Glutamatergic neuron (in vitro differentiated cells): ENCODE measurements at regions not wholly inside any gene's neighbourhood (a gene's known extent, or its start where the extent isn't known, plus 50 kb on each side); places are given as distances from the start of the nearest gene placed in this dataset.

Experiments used
- DNase-seq: peaks from one replicate; pipeline ENCODE4 v3.0.0; 2022
- H3K27ac Mint-ChIP-seq: one replicate; pipeline ENCODE4 v1.8.0; 2020; ENCODE audit warnings: mild to moderate bottlenecking, mixed read lengths, inconsistent platforms; ENCODE audit not compliant: unreplicated experiment
- H3K27me3 Mint-ChIP-seq: one replicate; pipeline ENCODE4 v1.8.0; 2020; ENCODE audit warnings: mild to moderate bottlenecking, moderate library complexity, mixed read lengths, inconsistent platforms; ENCODE audit not compliant: unreplicated experiment
- H3K36me3 Mint-ChIP-seq: one replicate; pipeline ENCODE4 v1.8.0; 2020; ENCODE audit warnings: mild to moderate bottlenecking, mixed read lengths, inconsistent platforms; ENCODE audit not compliant: unreplicated experiment
- H3K4me1 Mint-ChIP-seq: one replicate; pipeline ENCODE4 v1.8.0; 2020; ENCODE audit warnings: mild to moderate bottlenecking, low read depth, mixed read lengths, inconsistent platforms; ENCODE audit not compliant: unreplicated experiment
- H3K4me3 Mint-ChIP-seq: one replicate; pipeline ENCODE4 v1.8.0; 2020; ENCODE audit warnings: mild to moderate bottlenecking, mixed read lengths, inconsistent platforms; ENCODE audit not compliant: unreplicated experiment
- H3K9me3 Mint-ChIP-seq: one replicate; pipeline ENCODE4 v1.8.0; 2020; ENCODE audit warnings: mild to moderate bottlenecking, moderate library complexity, mixed read lengths, inconsistent platforms; ENCODE audit not compliant: unreplicated experiment
- TF ChIP-seq, protein P1 (sequence below): fragments of 200-600 bp; sonication (generic); IDR thresholded peaks from one replicate; pipeline ENCODE4 v1.5.0; 2021; ENCODE audit not compliant: partially characterized antibody, unreplicated experiment

DNA sequence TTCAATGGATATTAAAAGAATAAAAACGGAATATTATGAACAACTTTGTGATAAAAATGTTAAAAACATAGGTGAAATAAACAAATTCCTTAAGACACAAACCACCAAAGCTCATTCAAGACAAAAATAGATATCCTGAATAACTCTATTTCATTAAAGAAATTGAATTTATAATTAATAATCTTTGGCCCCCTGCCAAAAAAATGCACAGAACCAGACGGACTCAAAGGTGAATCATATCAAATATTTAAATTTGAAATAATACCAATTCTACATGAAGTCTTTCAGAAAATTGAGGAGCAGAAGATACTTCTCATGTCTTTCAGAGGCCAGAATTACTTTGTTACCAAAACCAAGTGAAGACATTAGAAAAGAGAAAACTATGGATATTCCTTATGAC, 128.3 kb upstream of the KLHL29 start:
- Mint-ChIP-seq H3K36me3 (no peaks in the 10 kb centered on the region), H3K27ac (no peak overlapping the region), H3K4me1 (no peaks in the 10 kb centered on the region), H3K27me3 (no peaks in the 10 kb centered on the region), H3K9me3 (no peaks in the 10 kb centered on the region), H3K4me3 (no peak overlapping the region)
- no peak for DNase-seq
- TF ChIP-seq, protein P1, sequence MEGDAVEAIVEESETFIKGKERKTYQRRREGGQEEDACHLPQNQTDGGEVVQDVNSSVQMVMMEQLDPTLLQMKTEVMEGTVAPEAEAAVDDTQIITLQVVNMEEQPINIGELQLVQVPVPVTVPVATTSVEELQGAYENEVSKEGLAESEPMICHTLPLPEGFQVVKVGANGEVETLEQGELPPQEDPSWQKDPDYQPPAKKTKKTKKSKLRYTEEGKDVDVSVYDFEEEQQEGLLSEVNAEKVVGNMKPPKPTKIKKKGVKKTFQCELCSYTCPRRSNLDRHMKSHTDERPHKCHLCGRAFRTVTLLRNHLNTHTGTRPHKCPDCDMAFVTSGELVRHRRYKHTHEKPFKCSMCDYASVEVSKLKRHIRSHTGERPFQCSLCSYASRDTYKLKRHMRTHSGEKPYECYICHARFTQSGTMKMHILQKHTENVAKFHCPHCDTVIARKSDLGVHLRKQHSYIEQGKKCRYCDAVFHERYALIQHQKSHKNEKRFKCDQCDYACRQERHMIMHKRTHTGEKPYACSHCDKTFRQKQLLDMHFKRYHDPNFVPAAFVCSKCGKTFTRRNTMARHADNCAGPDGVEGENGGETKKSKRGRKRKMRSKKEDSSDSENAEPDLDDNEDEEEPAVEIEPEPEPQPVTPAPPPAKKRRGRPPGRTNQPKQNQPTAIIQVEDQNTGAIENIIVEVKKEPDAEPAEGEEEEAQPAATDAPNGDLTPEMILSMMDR = no peak

DNA sequence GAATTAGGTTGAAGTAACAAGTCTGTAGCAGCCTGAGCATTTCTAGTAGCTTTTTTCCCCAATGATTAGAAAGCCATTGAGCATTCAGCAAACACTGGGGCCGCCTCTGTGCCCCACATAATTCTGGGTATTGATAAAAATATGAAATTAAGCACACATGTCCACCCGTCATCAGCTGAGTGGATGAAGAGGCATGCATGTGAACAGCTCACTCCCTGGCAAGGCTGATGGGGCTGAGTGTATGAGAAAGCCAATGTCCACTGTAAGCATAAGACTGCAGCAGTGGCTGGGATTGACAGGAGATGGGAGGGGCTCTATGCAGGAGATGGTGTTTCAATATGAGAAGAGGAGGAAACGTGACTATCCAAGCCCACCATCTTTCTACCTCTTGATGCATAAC, 124.4 kb upstream of the KLHL29 start:
- no peak for DNase-seq
- H3K4me1 Mint-ChIP-seq = no peaks in the 10 kb centered on the region
- no peaks in the 10 kb centered on the region for H3K9me3 Mint-ChIP-seq
- no peak overlapping the region for H3K27ac Mint-ChIP-seq
- TF ChIP-seq, protein P1 = no peak
- H3K36me3 Mint-ChIP-seq = no peaks in the 10 kb centered on the region
- H3K27me3 Mint-ChIP-seq = no peaks in the 10 kb centered on the region
- H3K4me3 Mint-ChIP-seq = no peak overlapping the region

DNA sequence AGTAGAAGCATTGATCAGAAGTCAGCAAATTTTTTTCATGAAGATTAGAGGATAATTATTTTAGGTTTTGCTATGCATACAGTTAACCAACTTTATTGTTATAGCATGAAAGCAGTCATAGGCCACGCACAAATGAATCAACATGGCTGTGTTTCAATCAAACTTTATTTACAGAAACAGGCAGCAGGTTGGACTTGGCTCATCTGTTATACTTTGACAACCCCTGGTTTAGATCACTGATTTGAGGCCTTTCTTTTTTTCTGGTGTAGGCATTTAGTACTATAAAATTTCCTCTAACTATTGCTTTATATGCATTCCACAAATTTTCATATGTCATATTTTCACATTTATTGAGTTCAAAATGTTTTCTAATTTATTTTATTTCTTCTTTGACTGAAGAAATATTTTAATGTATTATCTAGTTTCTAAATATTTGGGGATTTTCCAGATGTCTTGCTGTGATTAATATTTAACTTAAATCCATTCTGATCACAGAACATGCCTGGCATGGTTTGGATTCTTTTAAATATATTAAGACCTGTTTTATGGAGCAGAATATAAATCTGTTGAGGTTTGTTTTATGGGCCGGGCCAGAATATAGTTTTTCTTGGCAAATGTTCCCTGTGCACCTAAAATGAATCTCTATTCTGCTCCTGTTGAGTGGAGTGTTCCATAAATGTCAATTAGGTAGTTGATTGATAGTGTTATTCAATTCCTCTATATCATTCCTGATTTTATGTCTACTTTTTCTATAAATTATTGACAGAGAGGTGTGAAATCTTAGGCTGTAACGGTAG, 116.3 kb upstream of the KLHL29 start:
- no peaks in the 10 kb centered on the region for H3K27me3 Mint-ChIP-seq
- TF ChIP-seq, protein P1 = no peak
- H3K4me1 Mint-ChIP-seq = no peaks in the 10 kb centered on the region
- no peaks in the 10 kb centered on the region for H3K9me3 Mint-ChIP-seq
- no peak overlapping the region for H3K27ac Mint-ChIP-seq
- H3K36me3 Mint-ChIP-seq = no peaks in the 10 kb centered on the region
- DNase-seq = no peak
- no peak overlapping the region for H3K4me3 Mint-ChIP-seq

GRCh38 chr2:23269747-23270146, 115.2 kb upstream of the KLHL29 start:
- Mint-ChIP-seq H3K27ac (no peak overlapping the region), H3K4me3 (no peak overlapping the region), H3K36me3 (no peaks in the 10 kb centered on the region)

DNA sequence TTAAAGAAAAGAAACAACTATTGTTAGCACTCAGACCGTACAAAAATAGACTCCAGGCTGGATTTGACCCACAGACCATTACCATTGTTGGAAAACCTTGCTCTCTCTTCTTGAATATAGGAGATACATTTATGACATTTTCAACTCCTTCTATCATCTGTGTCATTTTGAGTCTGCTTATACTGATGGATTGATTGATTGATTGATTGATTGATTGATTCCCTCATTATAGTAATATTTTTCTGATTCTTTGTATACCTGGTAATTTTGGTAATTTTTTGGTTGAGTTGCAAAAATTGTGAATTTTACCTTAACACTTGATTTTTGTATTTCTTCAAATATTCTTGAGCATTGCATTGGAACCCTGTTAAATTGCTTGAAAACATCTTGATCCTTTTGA, 114.2 kb upstream of the KLHL29 start:
- H3K9me3 Mint-ChIP-seq = no peaks in the 10 kb centered on the region
- H3K36me3 Mint-ChIP-seq = no peaks in the 10 kb centered on the region
- no peak overlapping the region for H3K27ac Mint-ChIP-seq
- H3K4me1 Mint-ChIP-seq = no peaks in the 10 kb centered on the region
- H3K4me3 Mint-ChIP-seq = no peak overlapping the region
- TF ChIP-seq, protein P1 = no peak
- no peak for DNase-seq
- no peaks in the 10 kb centered on the region for H3K27me3 Mint-ChIP-seq

More at GRCh38 chr2:23269747-23270146, 115.2 kb upstream of the KLHL29 start:
- DNase-seq = no peak
- Mint-ChIP-seq H3K4me1 (no peaks in the 10 kb centered on the region), H3K9me3 (no peaks in the 10 kb centered on the region), H3K27me3 (no peaks in the 10 kb centered on the region)
- TF ChIP-seq, protein P1 = no peak
